GM12878 (cell line): ENCODE measurements at regions not wholly inside any gene's neighbourhood (a gene's known extent, or its start where the extent isn't known, plus 50 kb on each side); places are given as distances from the start of the nearest gene placed in this dataset.

ENCODE experiments used
- ATAC-seq: fragments of 200-7000 bp; cut with Tn5 transposase; 3 replicates; pipeline ENCODE4 v1.9.1; 2020; ENCODE audit warnings: mild to moderate bottlenecking, moderate library complexity
- BruUV-seq: library from RNA; stranded (reverse); fragments of 400-500 nt; replicated peaks from 2 replicates; lab custom pipeline; 2021; lab: Mats Ljungman, UMichigan
- CTCF ChIA-PET: fragments of 300-600 bp; sonication (Branson Sonifier 250); formaldehyde crosslinking; extraction: SDS; loops from one replicate; lab custom pipeline; 2021; ENCODE audit warnings: inconsistent platforms; lab: Yijun Ruan, JAX
- POLR2A ChIA-PET: fragments of 350-600 bp; formaldehyde crosslinking; extraction: SDS; loops from one replicate; lab custom pipeline; 2021; ENCODE audit warnings: inconsistent platforms; lab: Charles Lee
- RAD21 ChIA-PET: fragments of 300-600 bp; sonication (Branson Sonifier 250); formaldehyde crosslinking; loops from one replicate; lab custom pipeline; 2023; ENCODE audit warnings: antibody characterized with exemption; ENCODE audit not compliant: unreplicated experiment; lab: Charles Lee
- SMC1A ChIA-PET: fragments of 300-600 bp; sonication (Branson Sonifier 250); formaldehyde crosslinking; loops from one replicate; lab custom pipeline; 2023; ENCODE audit not compliant: unreplicated experiment, uncharacterized antibody; lab: Charles Lee
- DNase-seq: peaks from one replicate; pipeline ENCODE4 v3.0.0-alpha.2; 2011; ENCODE audit warnings: low read depth, low spot score
- FAIRE-seq: peaks from 3 replicates; lab custom pipeline; 2011; peaks lifted over from hg19 to GRCh38; lab: Jason Lieb, UNC
- H2AFZ ChIP-seq: 2 replicates; pipeline ENCODE4 v1.6.0; 2011; ENCODE audit warnings: low read depth, low read length, control low read depth; ENCODE audit not compliant: control insufficient read depth
- H3K27ac ChIP-seq: 2 replicates; pipeline ENCODE4 v1.5.1; 2011; ENCODE audit warnings: control low read depth; ENCODE audit not compliant: control insufficient read depth, insufficient read depth
- H3K27me3 ChIP-seq, 2 experiments: replicated peaks in 1 of 2; 2 replicates each; pipeline versions ENCODE4 v1.6.0 to v1.6.1; 2011; ENCODE audit warnings: low read length in 1 of 2; ENCODE audit not compliant: control insufficient read depth in 2 of 2, insufficient read depth in 2 of 2
- H3K36me3 ChIP-seq, 2 experiments: 2 replicates each; pipeline ENCODE4 v1.5.1; 2011; ENCODE audit warnings: low read length in 1 of 2; ENCODE audit not compliant: control insufficient read depth in 2 of 2, insufficient read depth in 2 of 2
- H3K4me1 ChIP-seq: 2 replicates; pipeline ENCODE4 v1.6.1; 2011; ENCODE audit warnings: mild to moderate bottlenecking, low read length, moderate library complexity, mixed read lengths; ENCODE audit not compliant: control insufficient read depth, insufficient read depth
- H3K4me2 ChIP-seq: 2 replicates; pipeline ENCODE4 v1.6.0; 2011; ENCODE audit warnings: control low read depth; ENCODE audit not compliant: control insufficient read depth, insufficient read depth
- H3K4me3 ChIP-seq: fragments of 200-600 bp; sonication (generic); 2 replicates; pipeline ENCODE4 v1.5.1; 2016
- H3K79me2 ChIP-seq: 2 replicates; pipeline ENCODE4 v1.6.0; 2011; ENCODE audit warnings: low read length; ENCODE audit not compliant: control insufficient read depth, insufficient read depth
- H3K9ac ChIP-seq: 2 replicates; pipeline ENCODE4 v1.8.0; 2011; ENCODE audit warnings: low read length, control low read depth, mixed read lengths; ENCODE audit not compliant: control insufficient read depth, insufficient read depth
- H3K9me3 ChIP-seq: replicated peaks from 3 replicates; pipeline ENCODE4 v1.5.1; 2011; ENCODE audit warnings: mild to moderate bottlenecking, low read length; ENCODE audit not compliant: control insufficient read depth, insufficient read depth
- H4K20me1 ChIP-seq: 2 replicates; pipeline ENCODE4 v1.6.0; 2011; ENCODE audit not compliant: control insufficient read depth, insufficient read depth
- ATF3 ChIP-seq: IDR thresholded peaks from 2 replicates; pipeline ENCODE4 v1.6.1; 2011; ENCODE audit warnings: low read depth, mild to moderate bottlenecking, low read length, moderate library complexity, borderline replicate concordance; ENCODE audit errors: extremely low read depth
- CREB1 ChIP-seq: IDR thresholded peaks from 2 replicates; pipeline ENCODE4 v1.6.1; 2012; ENCODE audit warnings: low read depth, mild to moderate bottlenecking, inconsistent platforms
- CTCF ChIP-seq, 3 experiments: IDR thresholded peaks in 2 of 3; conservative IDR thresholded peaks in 1 of 3; 2 replicates each; pipeline ENCODE4 v1.5.1; 2011; ENCODE audit warnings: low read depth in 3 of 3, low read length in 3 of 3, mild to moderate bottlenecking in 3 of 3, control low read depth in 2 of 3, moderate library complexity in 2 of 3, inconsistent platforms in 1 of 3, mixed read lengths in 1 of 3; ENCODE audit not compliant: control insufficient read depth in 2 of 3, insufficient read depth in 1 of 3; ENCODE audit errors: extremely low read depth in 1 of 3
- FOXM1 ChIP-seq: IDR thresholded peaks from 2 replicates; pipeline ENCODE4 v1.6.1; 2012; ENCODE audit warnings: low read depth, mild to moderate bottlenecking, inconsistent platforms, low read length, moderate library complexity
- RELA ChIP-seq: fragments of 450-650 bp; IDR thresholded peaks from 2 replicates; pipeline ENCODE4 v1.8.0; 2014; ENCODE audit warnings: borderline replicate concordance; ENCODE audit not compliant: partially characterized antibody
- SREBF2 ChIP-seq: IDR thresholded peaks from 2 replicates; pipeline ENCODE4 v1.6.1; 2012; ENCODE audit warnings: mild to moderate bottlenecking, low read length
- ZNF217 ChIP-seq: fragments of 450-650 bp; IDR thresholded peaks from 2 replicates; pipeline ENCODE4 v1.6.1; 2017; ENCODE audit warnings: antibody characterized with exemption, mild to moderate bottlenecking
- WGBS: methylation state at CpG from one replicate; pipeline ENCODE4 v1.1.6; 2016; ENCODE audit warnings: low lambda C conversion rate; ENCODE audit not compliant: insufficient replicate concordance, insufficient coverage; ENCODE audit errors: missing lambda C conversion rate; 5-methylcytosine and 5-hydroxymethylcytosine counted together
- in situ Hi-C: fragments of 300-500 bp; cut with MboI; formaldehyde crosslinking; loops from 9 replicates; pipeline ENCODE4 v1.14.3; 2018; ENCODE audit warnings: mixed read lengths
- intact Hi-C: fragments of 100-400 bp; cut with micrococcal nuclease; formaldehyde crosslinking; loops from one replicate; pipeline ENCODE4 v1.14.2; 2022; ENCODE audit not compliant: unreplicated experiment

GRCh38 chr1:22276396-22276748 lies 133.5 kb upstream of the WNT4 start:
- in situ Hi-C loops, result loop anchor here (5.0 kb wide), 1 partner anchor 144 kb away; no protein-coding TSS in a partner anchor
- ChIA-PET SMC1A (interaction anchor here (0.6 to 1.8 kb wide), 2 partner anchors 145 to 386 kb away, joined by 3 to 6 read pairs; no protein-coding TSS in a partner anchor), CTCF (interaction anchor here (1.0 to 4.7 kb wide), 4 partner anchors 122 to 147 kb away, joined by 3 to 27 read pairs (median 3); no protein-coding TSS in a partner anchor), POLR2A (no interaction called here), RAD21 (no interaction called here)
- Histone ChIP-seq H2AFZ (no peak overlapping the region), H3K36me3 (no peaks in the 10 kb centered on the region), H3K4me3 (no peak overlapping the region), H4K20me1 (no peaks in the 10 kb centered on the region), H3K79me2 (no peaks in the 10 kb centered on the region), H3K27me3 (peaks cover 0 to 3% of the 10 kb centered on the region in 2 experiments), H3K4me2 (no peak overlapping the region), H3K9ac (no peak overlapping the region), H3K4me1 (no peaks in the 10 kb centered on the region), H3K27ac (no peak overlapping the region), H3K9me3 (no peaks in the 10 kb centered on the region; the same call in 2 of the 3 replicates)
- FAIRE-seq, result no peak
- BruUV-seq, result no TSS peak
- DNase-seq, result no peak
- ATAC-seq, result no peak
- 0% methylated on average over 1 of the region's 1 CpG for WGBS
- intact Hi-C loops, result loop anchor here (1.0 kb wide), 1 partner anchor 144 kb away; no protein-coding TSS in a partner anchor
- TF ChIP-seq ZNF217 (no peak), RELA (no peak), SREBF2 (no peak), CTCF (IDR thresholded peaks at IDR 0.05 in 2 of 3, conservative IDR thresholded peaks at IDR 0.05 in 1 of 3; ENCODE audit: control insufficient read depth in 2 of 3, extremely low read depth in 1 of 3, insufficient read depth in 1 of 3, low read depth in 3 of 3, low read length in 3 of 3) (no peak), FOXM1 (no peak), CREB1 (no peak), ATF3 (no peak)
